CD4-positive, CD25-positive, alpha-beta regulatory T cell (primary cell): ENCODE measurements at regions not wholly inside any gene's neighbourhood (a gene's known extent, or its start where the extent isn't known, plus 50 kb on each side); places are given as distances from the start of the nearest gene placed in this dataset.
A peak's percentile ranks its signal among the peaks of the same experiment; 100 is the strongest.
"Not testable (repeated sequence)": the region's sequence is repeated elsewhere in the genome, so short reads cannot be mapped to it uniquely, and the experiment has no call there.

Source experiments
- ATAC-seq, 2 donors: fragments of 150-1000 bp; cut with Tn5 transposase; one replicate each; pipeline ENCODE4 v1.10.0; 2021; ENCODE audit warnings: low read depth in 2 of 2, moderate number of reproducible peaks in 2 of 2, moderate library complexity in 1 of 2
- DNase-seq, 3 donors: peaks; one replicate each; pipeline versions ENCODE4 v3.0.0 to v3.0.0-alpha.2; 2012 to 2022; ENCODE audit warnings: mixed read lengths in 1 of 3
- H3K27ac ChIP-seq: one replicate; pipeline ENCODE4 v1.7.0; 2013; ENCODE audit warnings: mild to moderate bottlenecking, low read length; ENCODE audit not compliant: insufficient read depth, poor library complexity, severe bottlenecking
- H3K27me3 ChIP-seq: one replicate; pipeline ENCODE4 v1.7.0; 2013; ENCODE audit warnings: low read length; ENCODE audit not compliant: control insufficient read depth, insufficient read depth
- H3K36me3 ChIP-seq: one replicate; pipeline ENCODE4 v1.7.0; 2013; ENCODE audit warnings: mild to moderate bottlenecking, low read length, moderate library complexity; ENCODE audit not compliant: control insufficient read depth, insufficient read depth
- H3K4me1 ChIP-seq: 2 replicates; pipeline ENCODE4 v1.7.0; 2013; ENCODE audit warnings: mild to moderate bottlenecking, low read length; ENCODE audit not compliant: insufficient read depth, control insufficient read depth, poor library complexity, severe bottlenecking
- H3K4me3 ChIP-seq: one replicate; pipeline ENCODE4 v1.7.0; 2013; ENCODE audit warnings: low read depth, mild to moderate bottlenecking, low read length, moderate library complexity
- H3K9me3 ChIP-seq, 2 experiments: 1 replicate in 1 of 2; 2 replicates in 1 of 2; pipeline ENCODE4 v1.7.0; 2013; ENCODE audit warnings: low read length in 2 of 2, mild to moderate bottlenecking in 1 of 2, moderate library complexity in 1 of 2; ENCODE audit not compliant: control insufficient read depth in 2 of 2
- H3K27ac Mint-ChIP-seq, 3 donors: one replicate each; pipeline ENCODE4 v1.8.0; 2020 to 2022; ENCODE audit warnings: mild to moderate bottlenecking in 3 of 3, mixed read lengths in 3 of 3, moderate library complexity in 2 of 3
- H3K27me3 Mint-ChIP-seq: one replicate; pipeline ENCODE4 v1.8.0; 2022; ENCODE audit warnings: mild to moderate bottlenecking, mixed read lengths
- H3K36me3 Mint-ChIP-seq: one replicate; pipeline ENCODE4 v1.8.0; 2020; ENCODE audit warnings: mixed read lengths
- H3K4me1 Mint-ChIP-seq, 4 donors: one replicate each; pipeline ENCODE4 v1.8.0; 2020 to 2022; ENCODE audit warnings: mixed read lengths in 4 of 4, mild to moderate bottlenecking in 1 of 4
- H3K4me3 Mint-ChIP-seq, 4 donors: one replicate each; pipeline ENCODE4 v1.8.0; 2020 to 2022; ENCODE audit warnings: mild to moderate bottlenecking in 4 of 4, mixed read lengths in 4 of 4, moderate library complexity in 3 of 4
- H3K9me3 Mint-ChIP-seq, 7 donors: one replicate each; pipeline ENCODE4 v1.8.0; 2020 to 2022; ENCODE audit warnings: mixed read lengths in 7 of 7, mild to moderate bottlenecking in 3 of 7, moderate library complexity in 2 of 7

GRCh38 chr2:134009906-134010305 is 244.0 kb upstream of the MGAT5 start:
- not testable (repeated sequence) for H3K27me3 Mint-ChIP-seq, H3K27ac ChIP-seq, H3K27ac Mint-ChIP-seq, H3K9me3 ChIP-seq, H3K4me1 ChIP-seq, H3K4me3 Mint-ChIP-seq, H3K9me3 Mint-ChIP-seq, H3K4me3 ChIP-seq, DNase-seq, ATAC-seq, H3K36me3 ChIP-seq, H3K36me3 Mint-ChIP-seq, H3K27me3 ChIP-seq, H3K4me1 Mint-ChIP-seq

GRCh38 chr2:134011936-134012586 is 241.8 kb upstream of the MGAT5 start:
- no peak overlapping the region for H3K27ac ChIP-seq
- H3K9me3 Mint-ChIP-seq, result no peaks in the 10 kb centered on the region
- H3K36me3 ChIP-seq, result no peaks in the 10 kb centered on the region
- no peaks in the 10 kb centered on the region for H3K36me3 Mint-ChIP-seq
- no peaks in the 10 kb centered on the region for H3K9me3 ChIP-seq
- no peaks in the 10 kb centered on the region for H3K27me3 Mint-ChIP-seq
- H3K4me1 Mint-ChIP-seq, result peaks cover 0 to 6% (median 5%) of the 10 kb centered on the region in 4 donors
- no peak for DNase-seq
- H3K27ac Mint-ChIP-seq, result no peak overlapping the region
- peaks cover 2% of the 10 kb centered on the region for H3K27me3 ChIP-seq
- H3K4me3 ChIP-seq, result no peak overlapping the region
- no peak overlapping the region for H3K4me3 Mint-ChIP-seq
- ATAC-seq, result no peak
- H3K4me1 ChIP-seq, result no peaks in the 10 kb centered on the region

- H3K27me3 ChIP-seq, result peaks cover 2% of the 10 kb centered on the region
- H3K27ac ChIP-seq, result no peak overlapping the region
- Mint-ChIP-seq H3K4me3 (no peak overlapping the region), H3K9me3 (no peaks in the 10 kb centered on the region), H3K4me1 (peaks cover 0 to 6% (median 5%) of the 10 kb centered on the region in 4 donors), H3K27ac (no peak overlapping the region), H3K27me3 (no peaks in the 10 kb centered on the region), H3K36me3 (no peaks in the 10 kb centered on the region)
- H3K4me1 ChIP-seq, result no peaks in the 10 kb centered on the region
- H3K9me3 ChIP-seq, result no peaks in the 10 kb centered on the region
- DNase-seq (no peak), ATAC-seq (no peak)
- no peak overlapping the region for H3K4me3 ChIP-seq
- no peaks in the 10 kb centered on the region for H3K36me3 ChIP-seq
These were observed 239.5 kb upstream of the MGAT5 start for GRCh38 chr2:134014196-134014960.

- Mint-ChIP-seq H3K27ac (peak overlapping the region in 1 of 3 donors; percentile 6), H3K4me3 (no peak overlapping the region), H3K4me1 (peaks cover 8 to 26% (median 13%) of the 10 kb centered on the region in 4 donors), H3K9me3 (no peaks in the 10 kb centered on the region), H3K36me3 (no peaks in the 10 kb centered on the region), H3K27me3 (no peaks in the 10 kb centered on the region)
- H3K27ac ChIP-seq, result no peak overlapping the region
- H3K36me3 ChIP-seq, result no peaks in the 10 kb centered on the region
- no peaks in the 10 kb centered on the region for H3K9me3 ChIP-seq
- peak overlapping the region; percentile 66 for H3K4me3 ChIP-seq
- DNase-seq (no peak), ATAC-seq (no peak)
- H3K4me1 ChIP-seq, result peaks cover 17% of the 10 kb centered on the region
- peaks cover 2% of the 10 kb centered on the region for H3K27me3 ChIP-seq
These were observed 234.0 kb upstream of the MGAT5 start for GRCh38 chr2:134019871-134020270.

GRCh38 chr2:134020608-134021007 is 233.3 kb upstream of the MGAT5 start:
- Mint-ChIP-seq H3K36me3 (no peaks in the 10 kb centered on the region), H3K27ac (peak overlapping the region in 1 of 3 donors; percentile 6), H3K9me3 (no peaks in the 10 kb centered on the region), H3K4me3 (peak overlapping the region in 3 of 4 donors; percentile 0 to 39 (median 8)), H3K27me3 (no peaks in the 10 kb centered on the region), H3K4me1 (peaks cover 8 to 26% (median 13%) of the 10 kb centered on the region in 4 donors)
- Histone ChIP-seq H3K27me3 (peaks cover 2% of the 10 kb centered on the region), H3K27ac (no peak overlapping the region), H3K4me3 (peak overlapping the region; percentile 66), H3K9me3 (no peaks in the 10 kb centered on the region), H3K4me1 (peaks cover 17% of the 10 kb centered on the region), H3K36me3 (no peaks in the 10 kb centered on the region)
- DNase-seq (peak in 2 of 3 donors; percentile 36 to 40), ATAC-seq (peak; percentile 50 to 62)

GRCh38 chr2:134021830-134022524 is 231.9 kb upstream of the MGAT5 start:
- Histone ChIP-seq H3K4me1 (peaks cover 17% of the 10 kb centered on the region), H3K27me3 (peaks cover 2% of the 10 kb centered on the region), H3K36me3 (no peaks in the 10 kb centered on the region), H3K4me3 (no peak overlapping the region), H3K27ac (no peak overlapping the region), H3K9me3 (no peaks in the 10 kb centered on the region)
- peaks cover 0 to 2% (median 0%) of the 10 kb centered on the region in 7 donors for H3K9me3 Mint-ChIP-seq
- no peak overlapping the region for H3K27ac Mint-ChIP-seq
- H3K27me3 Mint-ChIP-seq, result peaks cover 6% of the 10 kb centered on the region
- no peaks in the 10 kb centered on the region for H3K36me3 Mint-ChIP-seq
- ATAC-seq (no peak), DNase-seq (no peak)
- H3K4me1 Mint-ChIP-seq, result peaks cover 8 to 26% (median 13%) of the 10 kb centered on the region in 4 donors
- no peak overlapping the region for H3K4me3 Mint-ChIP-seq

- Histone ChIP-seq H3K4me1 (peaks cover 17% of the 10 kb centered on the region), H3K27ac (no peak overlapping the region), H3K9me3 (no peaks in the 10 kb centered on the region), H3K27me3 (peaks cover 3% of the 10 kb centered on the region), H3K36me3 (no peaks in the 10 kb centered on the region), H3K4me3 (no peak overlapping the region)
- H3K4me3 Mint-ChIP-seq, result no peak overlapping the region
- DNase-seq, result no peak
- H3K27me3 Mint-ChIP-seq, result peaks cover 19% of the 10 kb centered on the region
- no peak overlapping the region for H3K27ac Mint-ChIP-seq
- peaks cover 8 to 26% (median 13%) of the 10 kb centered on the region in 4 donors for H3K4me1 Mint-ChIP-seq
- no peaks in the 10 kb centered on the region for H3K36me3 Mint-ChIP-seq
- no peak for ATAC-seq
- peaks cover 0 to 2% (median 0%) of the 10 kb centered on the region in 7 donors for H3K9me3 Mint-ChIP-seq
These were observed 230.0 kb upstream of the MGAT5 start for GRCh38 chr2:134023854-134024253.
